Activated T-cell treated with anti-CD3 and anti-CD28 coated beads for 1 hour (primary cell): ENCODE measurements at regions not wholly inside any gene's neighbourhood (a gene's known extent, or its start where the extent isn't known, plus 50 kb on each side); places are given as distances from the start of the nearest gene placed in this dataset.

ENCODE experiments used
- DNase-seq: peaks from one replicate; pipeline ENCODE4 v3.0.0-alpha.2; 2020; ENCODE audit warnings: low read depth

- DNase-seq: no peak
Observed at GRCh38 chr22:22093743-22094142, 111.2 kb upstream of the TOP3B start.

- no peak for DNase-seq
Observed at GRCh38 chr22:22092974-22093373, 110.4 kb upstream of the TOP3B start.

- DNase-seq: no peak
Observed at GRCh38 chr22:22092101-22092500, 109.5 kb upstream of the TOP3B start.

GRCh38 chr22:22091400-22091878, 108.9 kb upstream of the TOP3B start:
- no peak for DNase-seq

GRCh38 chr22:22090650-22091399, 108.2 kb upstream of the TOP3B start:
- no peak for DNase-seq

GRCh38 chr22:22089459-22090308, 107.1 kb upstream of the TOP3B start:
- no peak for DNase-seq

GRCh38 chr22:22088658-22089458, 106.3 kb upstream of the TOP3B start:
- DNase-seq: no peak

GRCh38 chr22:22087854-22088657, 105.5 kb upstream of the TOP3B start:
- no peak for DNase-seq

- DNase-seq: no peak
Observed at GRCh38 chr22:22086501-22087158, 104.0 kb upstream of the TOP3B start.

GRCh38 chr22:22085702-22086500, 103.3 kb upstream of the TOP3B start:
- no peak for DNase-seq

GRCh38 chr22:22084089-22084711, 101.6 kb upstream of the TOP3B start:
- no peak for DNase-seq

GRCh38 chr22:22082960-22083359, 100.4 kb upstream of the TOP3B start:
- no peak for DNase-seq

- DNase-seq: no peak
Observed at GRCh38 chr22:22082229-22082835, 99.7 kb upstream of the TOP3B start.

- no peak for DNase-seq
Observed at GRCh38 chr22:22080270-22080669, 97.7 kb upstream of the TOP3B start.

GRCh38 chr22:22079404-22080148, 97.0 kb upstream of the TOP3B start:
- DNase-seq: no peak

- no peak for DNase-seq
Observed at GRCh38 chr22:22078329-22078728, 95.7 kb upstream of the TOP3B start.

GRCh38 chr22:22076932-22077703, 94.5 kb upstream of the TOP3B start:
- no peak for DNase-seq

- no peak for DNase-seq
Observed at GRCh38 chr22:22076361-22076760, 93.8 kb upstream of the TOP3B start.
